ENCODE measurements at regions not wholly inside any gene's neighbourhood (a gene's known extent, or its start where the extent isn't known, plus 50 kb on each side); places are given as distances from the start of the nearest gene placed in this dataset.
A peak's percentile ranks its signal among the peaks of the same experiment; 100 is the strongest.
"Not testable (repeated sequence)": the region's sequence is repeated elsewhere in the genome, so short reads cannot be mapped to it uniquely, and the experiment has no call there.

DNA sequence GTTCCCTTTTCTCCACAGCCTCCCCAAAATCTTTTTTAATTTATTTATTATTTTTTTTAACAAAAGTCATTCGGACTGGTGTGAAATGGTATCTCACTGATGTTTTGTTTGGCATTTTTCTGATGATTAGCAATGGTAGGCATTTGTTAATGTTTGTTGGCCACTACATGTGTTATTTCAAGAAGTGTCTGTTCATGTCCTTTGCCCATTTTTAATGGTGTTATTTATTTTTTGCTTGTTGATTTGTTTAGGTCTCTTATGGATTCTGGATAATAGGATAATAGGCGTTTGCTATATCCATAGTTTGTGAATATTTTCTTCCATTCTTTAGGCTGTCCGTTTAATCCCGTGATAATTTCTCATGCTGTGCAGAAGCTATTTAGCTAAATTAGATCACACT lies 596.5 kb upstream of the DEFB115 start:
- not testable (repeated sequence) for DNase-seq (ENCODE audit: low spot score)

DNA sequence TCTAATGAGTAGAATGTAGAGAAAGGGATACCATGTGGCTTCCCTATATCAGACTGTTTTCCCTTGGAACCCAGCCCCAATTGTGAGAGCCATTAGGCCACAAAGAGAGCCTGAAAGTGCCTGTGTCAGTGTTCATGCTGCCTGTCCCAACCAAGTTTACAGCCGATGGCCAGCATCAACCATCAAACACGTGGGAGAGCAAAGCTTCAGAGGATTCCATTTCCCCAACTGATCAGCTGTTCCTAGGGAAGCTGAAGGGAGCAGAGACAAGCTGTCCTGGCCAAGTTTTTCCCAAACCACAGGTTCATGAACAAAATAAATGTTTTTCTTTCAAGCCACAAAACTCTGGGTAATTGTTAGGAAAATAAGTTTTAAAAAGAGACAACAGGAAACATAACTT lies 589.0 kb upstream of the DEFB115 start:
- not testable (repeated sequence) for DNase-seq (ENCODE audit: low spot score)

DNA sequence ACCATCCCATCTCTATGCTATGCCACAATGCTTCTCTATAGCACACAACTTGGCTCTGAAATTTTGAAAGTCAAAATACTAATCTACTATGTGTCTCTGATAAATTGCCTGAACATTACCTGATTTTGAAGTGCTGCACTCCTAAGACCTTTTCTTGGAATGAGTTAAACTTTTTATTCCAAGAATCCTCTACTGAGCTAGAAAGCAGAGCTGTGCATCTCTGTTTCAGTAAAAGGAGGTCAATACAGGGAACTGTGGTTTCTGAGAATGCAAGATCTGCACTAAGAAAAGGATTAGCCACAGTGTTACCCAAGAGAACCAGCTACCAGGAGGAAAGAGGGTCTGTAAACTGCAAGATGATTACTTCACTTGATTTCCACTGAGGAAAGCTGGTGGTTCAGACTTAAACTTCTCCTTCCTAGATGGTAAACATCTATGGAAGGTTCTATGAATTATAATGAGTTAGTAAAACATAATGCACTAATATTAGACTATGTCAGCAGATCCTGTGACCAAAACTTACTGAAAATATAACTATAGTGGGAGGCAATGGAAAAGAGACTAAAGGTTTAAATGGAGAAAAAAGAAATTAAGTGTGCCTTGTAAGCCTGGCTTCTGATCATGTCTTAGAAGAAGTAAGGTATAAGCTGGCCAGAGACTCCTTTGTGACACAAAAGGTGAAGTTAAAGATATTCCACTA lies 588.0 kb upstream of the DEFB115 start:
- not testable (repeated sequence) for DNase-seq (ENCODE audit: low spot score)

DNA sequence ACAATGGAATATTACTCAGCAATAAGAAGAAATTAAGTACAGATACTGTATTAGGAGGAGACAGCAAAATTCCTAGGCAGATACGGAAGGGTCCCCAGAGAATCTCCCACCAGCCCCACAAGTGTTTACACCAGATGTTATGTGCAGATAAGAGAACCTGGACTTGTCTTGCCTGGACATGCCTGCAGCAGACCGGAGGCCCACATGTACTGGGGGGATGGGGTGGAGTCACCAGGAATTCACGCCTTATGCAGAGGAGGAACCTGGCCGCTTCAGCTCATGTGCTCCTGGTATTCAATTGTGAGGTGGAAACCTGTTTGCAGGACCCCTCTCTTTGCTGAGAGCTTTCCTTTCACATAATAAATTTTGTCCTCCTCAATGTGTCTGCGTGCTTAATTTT lies 586.3 kb upstream of the DEFB115 start:
- DNase-seq (ENCODE audit: low spot score): not testable (repeated sequence)

DNA sequence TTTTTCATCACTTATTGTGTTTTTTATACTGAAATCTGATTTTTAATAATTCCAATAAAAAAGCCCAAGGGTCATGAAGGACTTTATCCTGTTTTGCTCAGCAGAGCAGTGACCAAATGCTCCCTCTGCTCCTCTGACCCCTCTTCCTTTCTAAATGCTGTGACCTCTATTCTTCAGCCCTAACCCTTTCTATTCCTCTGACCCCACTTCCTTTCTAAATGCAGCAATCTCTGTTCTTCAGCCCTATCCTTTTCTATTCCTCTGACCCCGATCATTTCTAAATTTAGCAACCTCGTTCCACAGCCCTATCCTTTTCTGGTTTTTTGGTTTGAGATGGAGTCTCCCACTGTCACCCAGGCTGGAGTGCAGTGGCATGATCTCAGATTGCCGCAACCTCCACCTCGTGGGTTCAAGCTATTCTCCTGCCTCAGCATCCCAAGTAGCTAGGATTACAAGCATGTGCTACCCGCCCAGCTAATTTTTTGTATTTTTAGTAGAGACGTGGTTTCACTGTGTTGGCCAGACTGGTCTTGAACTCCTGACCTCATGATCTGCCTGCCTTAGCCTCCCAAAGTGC lies 581.4 kb upstream of the DEFB115 start:
- DNase-seq (ENCODE audit: low spot score): not testable (repeated sequence)

DNA sequence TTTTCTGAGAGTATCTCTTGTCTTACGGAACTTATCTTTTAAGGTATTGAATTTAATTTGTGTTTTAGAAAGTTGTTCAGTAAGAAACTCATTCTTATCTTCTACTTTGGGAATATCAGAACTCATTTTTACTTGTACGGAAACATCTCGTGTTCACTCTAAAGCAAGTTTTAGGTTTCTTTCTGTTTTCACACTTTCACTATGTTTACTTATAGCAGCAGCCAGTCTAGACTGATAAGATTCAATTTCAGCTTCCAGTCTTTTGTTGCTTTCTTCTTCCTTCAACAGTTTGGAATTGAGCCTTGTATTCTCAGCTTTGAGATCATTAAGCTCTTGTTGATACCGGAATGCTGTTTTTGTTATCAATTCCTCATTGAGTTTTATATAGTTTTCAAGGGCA lies 575.2 kb upstream of the DEFB115 start:
- DNase-seq (ENCODE audit: low spot score): not testable (repeated sequence)

DNA sequence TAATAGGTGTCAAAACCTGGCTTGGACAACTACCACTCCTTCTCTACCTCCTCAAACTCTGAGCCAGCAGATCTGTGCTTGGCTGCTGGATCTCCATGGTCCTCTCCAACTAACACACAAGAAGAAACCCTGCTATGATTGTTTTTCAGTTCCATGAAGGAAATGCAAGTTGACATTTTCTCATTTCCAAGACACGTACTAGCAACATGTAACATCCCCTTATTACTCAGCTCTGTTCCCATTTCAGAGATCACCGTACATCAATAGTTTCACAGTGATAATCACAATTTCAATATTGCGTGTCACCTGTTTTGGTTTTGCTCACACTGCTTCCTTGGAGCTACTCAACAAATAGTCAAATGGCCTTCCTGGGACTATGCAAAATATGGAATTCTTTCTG lies 544.6 kb upstream of the DEFB115 start:
- DNase-seq (ENCODE audit: low spot score): not testable (repeated sequence)

DNA sequence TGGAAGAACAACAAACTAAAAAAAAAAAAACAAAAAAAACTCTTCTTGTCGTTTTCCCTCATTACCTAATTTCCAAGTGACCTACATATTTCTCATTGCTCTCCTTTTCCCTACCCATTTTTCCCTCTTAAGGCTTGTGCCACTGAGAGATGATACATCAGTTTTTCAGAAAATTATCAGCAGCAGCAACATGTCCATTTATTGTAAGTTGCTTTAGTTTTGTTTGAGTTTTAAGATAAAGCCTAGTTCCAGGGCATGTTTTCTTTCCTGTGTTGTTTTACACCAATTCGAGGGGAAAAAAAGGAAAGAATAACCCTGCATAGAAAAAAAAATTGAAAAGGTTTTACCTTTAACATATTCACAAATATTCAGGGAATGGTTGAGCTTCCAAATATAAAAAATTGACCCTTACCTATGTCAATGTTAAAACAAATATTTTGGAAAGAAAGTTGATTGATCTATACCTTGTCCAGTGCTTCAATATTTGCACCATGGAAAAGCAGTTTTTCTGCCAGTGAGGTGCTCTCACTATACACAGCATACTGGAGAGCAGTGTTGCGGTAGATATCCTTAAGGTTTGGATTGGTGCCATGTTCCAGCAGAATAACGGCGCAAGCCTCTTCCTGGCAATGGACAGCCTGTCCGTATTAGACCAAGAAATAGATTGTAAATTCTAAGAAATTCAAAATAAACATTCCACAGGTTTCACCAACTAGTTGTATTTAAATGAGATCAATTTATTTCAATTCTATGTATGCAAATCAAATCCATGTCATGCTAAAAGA lies 537.9 kb upstream of the DEFB115 start:
- DNase-seq (ENCODE audit: low spot score): not testable (repeated sequence)

DNA sequence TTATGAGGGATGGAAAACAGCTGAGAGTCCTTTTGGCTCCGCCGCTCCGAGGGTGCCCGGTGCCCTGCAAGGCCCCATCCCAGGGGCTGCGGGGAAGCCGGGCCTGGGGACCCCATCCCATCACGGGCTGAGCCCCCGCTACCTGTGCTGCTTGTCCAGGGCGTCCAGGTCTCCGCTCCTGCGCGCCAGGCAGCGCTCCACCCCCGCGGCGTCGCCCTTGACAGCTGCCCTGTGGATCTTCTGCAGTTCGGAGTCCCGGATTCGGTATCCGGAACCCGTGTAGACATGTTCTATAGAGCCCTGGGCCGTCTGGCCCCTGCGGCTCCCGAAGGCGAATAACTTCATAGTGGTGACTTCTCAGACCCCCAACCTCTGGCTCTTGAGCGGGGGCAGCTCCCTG lies 534.0 kb upstream of the DEFB115 start:
- not testable (repeated sequence) for DNase-seq (ENCODE audit: low spot score)

DNA sequence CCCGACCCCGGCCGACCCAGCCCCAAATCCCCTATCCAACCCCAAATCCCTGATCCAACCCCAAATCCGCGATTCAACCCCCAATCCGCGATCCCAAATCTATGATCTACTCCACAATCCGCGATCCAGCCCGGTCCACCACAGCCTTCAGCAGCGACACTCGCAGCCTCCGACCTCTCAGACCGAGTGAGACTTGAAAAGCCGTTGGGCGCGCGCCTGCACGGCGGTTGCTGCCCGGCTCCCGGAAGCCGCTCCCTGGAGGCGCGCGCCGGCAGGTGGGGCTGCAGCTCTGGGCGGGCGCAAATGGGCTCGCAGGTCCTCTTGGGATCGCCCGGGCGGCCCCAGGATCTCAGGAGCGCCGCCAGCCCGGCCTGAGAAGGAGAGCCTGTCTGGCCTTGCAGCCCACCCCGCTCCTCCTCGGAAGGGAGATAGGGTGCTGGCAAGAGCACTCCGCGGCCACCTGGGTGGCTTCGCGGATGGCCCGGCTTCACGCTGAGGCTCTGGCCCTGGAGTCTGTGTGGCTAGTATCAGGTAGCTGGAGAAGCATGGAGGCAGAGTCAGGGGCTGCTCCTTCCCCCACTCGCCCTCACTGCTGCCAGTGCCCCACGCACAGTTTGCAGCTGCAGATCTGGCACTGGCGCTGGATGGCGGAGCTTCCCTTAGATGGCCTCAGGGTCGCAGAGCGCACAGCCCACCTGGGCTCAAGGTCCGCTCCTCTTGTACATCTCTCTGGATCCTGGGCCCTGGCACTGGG lies 533.4 kb upstream of the DEFB115 start:
- DNase-seq (ENCODE audit: low spot score): not testable (repeated sequence)

DNA sequence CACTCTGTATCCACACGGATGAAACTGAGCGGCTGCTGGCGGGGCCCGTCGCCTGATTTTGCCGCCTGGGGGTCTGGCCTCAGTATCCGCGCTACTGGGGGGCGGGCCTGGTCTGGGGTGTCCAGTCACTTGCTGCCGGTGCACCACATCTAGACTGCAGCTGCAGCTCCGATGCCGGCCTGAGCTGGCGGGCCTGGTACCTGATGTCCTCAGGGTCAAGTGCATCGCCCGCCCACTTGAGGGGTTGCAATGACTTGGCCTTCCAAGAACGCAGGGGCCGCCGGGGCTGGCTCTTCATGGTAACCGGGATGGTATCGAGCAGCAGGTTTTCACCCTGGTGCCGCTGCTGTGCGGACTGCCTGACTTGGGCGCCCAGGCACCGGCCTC lies 532.8 kb upstream of the DEFB115 start:
- DNase-seq (ENCODE audit: low spot score): peak; percentile 60

DNA sequence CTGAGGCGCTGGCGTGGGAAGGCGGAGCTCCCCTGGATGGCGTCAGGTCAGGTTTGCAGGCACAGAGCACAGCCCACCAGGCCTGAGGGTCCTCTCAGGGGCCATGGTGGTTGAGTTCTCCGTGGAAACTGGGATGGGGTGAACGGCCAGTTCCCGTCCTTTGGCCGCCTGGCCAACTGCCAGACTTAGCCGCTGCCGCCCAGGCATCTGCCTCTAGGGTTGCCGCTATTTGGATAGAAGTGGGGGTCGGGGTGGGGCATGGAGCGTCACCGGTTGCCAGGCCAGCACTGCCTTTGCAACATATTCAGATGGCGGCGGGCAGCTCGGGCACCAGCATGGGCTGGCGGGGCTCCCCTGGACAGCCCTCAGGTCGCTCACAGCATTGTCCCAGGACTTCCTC lies 532.3 kb upstream of the DEFB115 start:
- DNase-seq (ENCODE audit: low spot score): not testable (repeated sequence)

DNA sequence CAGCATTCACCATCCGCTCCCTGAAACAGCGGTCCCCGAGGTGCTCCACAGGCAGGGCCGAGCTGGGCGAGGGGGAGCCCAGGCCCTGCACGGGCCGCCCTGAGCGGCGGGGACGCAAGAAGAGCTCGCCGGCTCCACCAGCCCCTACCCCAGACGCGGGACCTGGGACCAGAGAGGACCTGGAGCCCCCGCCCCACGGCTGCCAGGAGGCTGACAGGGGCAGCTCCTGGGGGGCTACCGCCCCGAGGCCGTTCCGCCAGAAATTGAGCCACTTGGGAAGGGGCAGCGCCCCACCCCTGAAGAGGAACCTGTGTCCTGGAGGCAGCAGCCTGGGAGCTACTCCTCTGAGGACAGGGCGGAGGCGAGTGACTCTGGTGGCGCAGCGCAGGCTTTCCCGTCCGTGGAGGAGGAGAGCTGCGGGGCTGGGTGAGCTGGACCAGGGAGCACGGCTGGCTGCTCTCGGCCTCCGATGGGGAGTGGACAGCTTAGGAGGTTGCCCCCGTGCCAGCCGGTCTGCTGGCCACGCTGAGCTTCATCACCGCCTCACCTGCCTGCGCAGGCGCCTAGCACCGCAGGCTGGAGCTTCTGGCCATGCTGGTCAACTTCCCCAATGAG lies 529.1 kb upstream of the DEFB115 start:
- not testable (repeated sequence) for DNase-seq (ENCODE audit: low spot score)
